GM20000 (cell line): ENCODE measurements at regions not wholly inside any gene's neighbourhood (a gene's known extent, or its start where the extent isn't known, plus 50 kb on each side); places are given as distances from the start of the nearest gene placed in this dataset.

Experiments
- DNase-seq: peaks from one replicate; pipeline ENCODE4 v3.0.0; 2012; ENCODE audit warnings: low spot score
- CTCF ChIP-seq: IDR thresholded peaks from 2 replicates; pipeline ENCODE4 v1.5.1; 2012; ENCODE audit warnings: mild to moderate bottlenecking, control low read depth; ENCODE audit errors: extremely low read depth, missing control alignments

- no peak for TF ChIP-seq CTCF
- DNase-seq: no peak
These were observed 75.0 kb upstream of the PAQR3 start for GRCh38 chr4:79014230-79014629.

GRCh38 chr4:79013756-79014155, 74.5 kb upstream of the PAQR3 start:
- TF ChIP-seq CTCF: no peak
- no peak for DNase-seq

GRCh38 chr4:78990938-78991810, 51.9 kb upstream of the PAQR3 start:
- no peak for TF ChIP-seq CTCF
- no peak for DNase-seq

- TF ChIP-seq CTCF: no peak
- no peak for DNase-seq
These were observed 50.5 kb upstream of the PAQR3 start for GRCh38 chr4:78989697-78990270.
